ENCODE measurements at regions not wholly inside any gene's neighbourhood (a gene's known extent, or its start where the extent isn't known, plus 50 kb on each side); places are given as distances from the start of the nearest gene placed in this dataset.

GRCh38 chr21:41054018-41054578, 113.9 kb upstream of the BACE2 start:
- DNase-seq = no peak
- no peak overlapping the region for H3K27ac Mint-ChIP-seq
- ChIA-PET POLR2A (no interaction called here), CTCF (no interaction called here)
- H3K9me3 Mint-ChIP-seq (ENCODE audit: insufficient read depth) = no peaks in the 10 kb centered on the region
- no peak for ATAC-seq
- H3K4me1 Mint-ChIP-seq (ENCODE audit: low read depth) = no peaks in the 10 kb centered on the region
- H3K4me3 Mint-ChIP-seq = no peak overlapping the region
- no peaks in the 10 kb centered on the region for H3K36me3 Mint-ChIP-seq (ENCODE audit: low read depth)
- H3K27me3 Mint-ChIP-seq (ENCODE audit: low read depth) = no peaks in the 10 kb centered on the region

GRCh38 chr21:41055266-41055665, 112.7 kb upstream of the BACE2 start:
- Mint-ChIP-seq H3K27ac (no peak overlapping the region), H3K4me1 (ENCODE audit: low read depth) (no peaks in the 10 kb centered on the region), H3K9me3 (ENCODE audit: insufficient read depth) (no peaks in the 10 kb centered on the region), H3K36me3 (ENCODE audit: low read depth) (no peaks in the 10 kb centered on the region), H3K27me3 (ENCODE audit: low read depth) (no peaks in the 10 kb centered on the region), H3K4me3 (no peak overlapping the region)
- no peak for DNase-seq
- CTCF ChIA-PET = no interaction called here
- no peak for ATAC-seq
- POLR2A ChIA-PET = no interaction called here

- no peak for ATAC-seq
- no peaks in the 10 kb centered on the region for H3K36me3 Mint-ChIP-seq (ENCODE audit: low read depth)
- H3K4me3 Mint-ChIP-seq = no peak overlapping the region
- H3K27ac Mint-ChIP-seq = no peak overlapping the region
- H3K9me3 Mint-ChIP-seq (ENCODE audit: insufficient read depth) = no peaks in the 10 kb centered on the region
- no peak for DNase-seq
- POLR2A ChIA-PET = interaction anchor here (0.7 kb wide), 1 partner anchor 18 kb away, joined by 3 read pairs; no protein-coding TSS in a partner anchor
- no peaks in the 10 kb centered on the region for H3K27me3 Mint-ChIP-seq (ENCODE audit: low read depth)
- H3K4me1 Mint-ChIP-seq (ENCODE audit: low read depth) = no peaks in the 10 kb centered on the region
- CTCF ChIA-PET = no interaction called here
Observed at GRCh38 chr21:41059871-41060270, 108.1 kb upstream of the BACE2 start.

- CTCF ChIA-PET = no interaction called here
- no peaks in the 10 kb centered on the region for H3K9me3 Mint-ChIP-seq (ENCODE audit: insufficient read depth)
- no peak overlapping the region for H3K27ac Mint-ChIP-seq
- ATAC-seq = no peak
- peaks cover under 1% of the 10 kb centered on the region for H3K27me3 Mint-ChIP-seq (ENCODE audit: low read depth)
- H3K4me1 Mint-ChIP-seq (ENCODE audit: low read depth) = no peaks in the 10 kb centered on the region
- POLR2A ChIA-PET = no interaction called here
- no peak for DNase-seq
- H3K4me3 Mint-ChIP-seq = no peak overlapping the region
- no peaks in the 10 kb centered on the region for H3K36me3 Mint-ChIP-seq (ENCODE audit: low read depth)
Observed at GRCh38 chr21:41061701-41062100, 106.3 kb upstream of the BACE2 start.

- H3K4me3 Mint-ChIP-seq = no peak overlapping the region
- no peak overlapping the region for H3K27ac Mint-ChIP-seq
- ChIA-PET CTCF (interaction anchor here (1.5 kb wide), 1 partner anchor 66 kb away, joined by 3 read pairs; no protein-coding TSS in a partner anchor), POLR2A (no interaction called here)
- no peaks in the 10 kb centered on the region for H3K9me3 Mint-ChIP-seq (ENCODE audit: insufficient read depth)
- H3K4me1 Mint-ChIP-seq (ENCODE audit: low read depth) = peaks cover 7% of the 10 kb centered on the region
- no peaks in the 10 kb centered on the region for H3K36me3 Mint-ChIP-seq (ENCODE audit: low read depth)
- DNase-seq (no peak), ATAC-seq (no peak)
- H3K27me3 Mint-ChIP-seq (ENCODE audit: low read depth) = peaks cover 14% of the 10 kb centered on the region
Observed at GRCh38 chr21:41064334-41064791, 103.6 kb upstream of the BACE2 start.

- peaks cover 14% of the 10 kb centered on the region for H3K27me3 Mint-ChIP-seq (ENCODE audit: low read depth)
- no peak overlapping the region for H3K27ac Mint-ChIP-seq
- DNase-seq (no peak), ATAC-seq (no peak)
- no peak overlapping the region for H3K4me3 Mint-ChIP-seq
- H3K36me3 Mint-ChIP-seq (ENCODE audit: low read depth) = no peaks in the 10 kb centered on the region
- H3K9me3 Mint-ChIP-seq (ENCODE audit: insufficient read depth) = no peaks in the 10 kb centered on the region
- H3K4me1 Mint-ChIP-seq (ENCODE audit: low read depth) = peaks cover 7% of the 10 kb centered on the region
- ChIA-PET CTCF (no interaction called here), POLR2A (no interaction called here)
Observed at GRCh38 chr21:41064951-41065350, 103.0 kb upstream of the BACE2 start.

GRCh38 chr21:41065539-41065938, 102.4 kb upstream of the BACE2 start:
- H3K27ac Mint-ChIP-seq = no peak overlapping the region
- ATAC-seq (no peak), DNase-seq (no peak)
- H3K4me3 Mint-ChIP-seq = no peak overlapping the region
- peaks cover 7% of the 10 kb centered on the region for H3K4me1 Mint-ChIP-seq (ENCODE audit: low read depth)
- H3K36me3 Mint-ChIP-seq (ENCODE audit: low read depth) = no peaks in the 10 kb centered on the region
- POLR2A ChIA-PET = no interaction called here
- H3K9me3 Mint-ChIP-seq (ENCODE audit: insufficient read depth) = no peaks in the 10 kb centered on the region
- H3K27me3 Mint-ChIP-seq (ENCODE audit: low read depth) = peaks cover 14% of the 10 kb centered on the region
- CTCF ChIA-PET = no interaction called here

- no peak for ATAC-seq
- Mint-ChIP-seq H3K36me3 (ENCODE audit: low read depth) (no peaks in the 10 kb centered on the region), H3K4me3 (no peak overlapping the region), H3K27me3 (ENCODE audit: low read depth) (peaks cover 14% of the 10 kb centered on the region), H3K27ac (no peak overlapping the region), H3K4me1 (ENCODE audit: low read depth) (peaks cover 7% of the 10 kb centered on the region), H3K9me3 (ENCODE audit: insufficient read depth) (no peaks in the 10 kb centered on the region)
- ChIA-PET CTCF (no interaction called here), POLR2A (no interaction called here)
- DNase-seq = no peak
Observed at GRCh38 chr21:41066086-41066938, 101.6 kb upstream of the BACE2 start.

- ChIA-PET CTCF (no interaction called here), POLR2A (no interaction called here)
- DNase-seq = no peak
- Mint-ChIP-seq H3K27me3 (ENCODE audit: low read depth) (peaks cover 14% of the 10 kb centered on the region), H3K27ac (no peak overlapping the region), H3K9me3 (ENCODE audit: insufficient read depth) (no peaks in the 10 kb centered on the region), H3K4me3 (no peak overlapping the region), H3K36me3 (ENCODE audit: low read depth) (no peaks in the 10 kb centered on the region), H3K4me1 (ENCODE audit: low read depth) (peaks cover 7% of the 10 kb centered on the region)
- ATAC-seq = no peak
Observed at GRCh38 chr21:41067709-41068108, 100.3 kb upstream of the BACE2 start.

GRCh38 chr21:41068496-41068895, 99.5 kb upstream of the BACE2 start:
- DNase-seq (no peak), ATAC-seq (no peak)
- Mint-ChIP-seq H3K4me1 (ENCODE audit: low read depth) (peaks cover 7% of the 10 kb centered on the region), H3K36me3 (ENCODE audit: low read depth) (no peaks in the 10 kb centered on the region), H3K27me3 (ENCODE audit: low read depth) (peaks cover 14% of the 10 kb centered on the region), H3K4me3 (no peak overlapping the region), H3K27ac (no peak overlapping the region), H3K9me3 (ENCODE audit: insufficient read depth) (no peaks in the 10 kb centered on the region)
- ChIA-PET CTCF (interaction anchor here (0.7 to 1.6 kb wide), 4 partner anchors 25 to 925 kb away, joined by 3 to 9 read pairs (median 4); no protein-coding TSS in a partner anchor), POLR2A (no interaction called here)

- ChIA-PET POLR2A (no interaction called here), CTCF (interaction anchor here (0.7 to 1.6 kb wide), 4 partner anchors 25 to 926 kb away, joined by 3 to 9 read pairs (median 4); no protein-coding TSS in a partner anchor)
- DNase-seq (peak; percentile 78), ATAC-seq (peak; percentile 93)
- Mint-ChIP-seq H3K27me3 (ENCODE audit: low read depth) (peaks cover 14% of the 10 kb centered on the region), H3K4me1 (ENCODE audit: low read depth) (peaks cover 7% of the 10 kb centered on the region), H3K4me3 (no peak overlapping the region), H3K27ac (no peak overlapping the region), H3K36me3 (ENCODE audit: low read depth) (no peaks in the 10 kb centered on the region), H3K9me3 (ENCODE audit: insufficient read depth) (no peaks in the 10 kb centered on the region)
Observed at GRCh38 chr21:41068967-41069642, 98.9 kb upstream of the BACE2 start.

- Mint-ChIP-seq H3K4me3 (no peak overlapping the region), H3K36me3 (ENCODE audit: low read depth) (no peaks in the 10 kb centered on the region), H3K27me3 (ENCODE audit: low read depth) (peaks cover 14% of the 10 kb centered on the region), H3K9me3 (ENCODE audit: insufficient read depth) (no peaks in the 10 kb centered on the region), H3K4me1 (ENCODE audit: low read depth) (peaks cover 7% of the 10 kb centered on the region), H3K27ac (no peak overlapping the region)
- ChIA-PET CTCF (no interaction called here), POLR2A (no interaction called here)
- ATAC-seq (no peak), DNase-seq (no peak)
Observed at GRCh38 chr21:41070284-41070683, 97.7 kb upstream of the BACE2 start.
